ELF-1 (cell line): ENCODE measurements at regions not wholly inside any gene's neighbourhood (a gene's known extent, or its start where the extent isn't known, plus 50 kb on each side); places are given as distances from the start of the nearest gene placed in this dataset.
"Not testable (repeated sequence)": the region's sequence is repeated elsewhere in the genome, so short reads cannot be mapped to it uniquely, and the experiment has no call there.

Experiments used
- DNase-seq: peaks from one replicate; pipeline ENCODE4 v3.0.0-alpha.2; 2016; ENCODE audit warnings: low read depth, low spot score

DNA sequence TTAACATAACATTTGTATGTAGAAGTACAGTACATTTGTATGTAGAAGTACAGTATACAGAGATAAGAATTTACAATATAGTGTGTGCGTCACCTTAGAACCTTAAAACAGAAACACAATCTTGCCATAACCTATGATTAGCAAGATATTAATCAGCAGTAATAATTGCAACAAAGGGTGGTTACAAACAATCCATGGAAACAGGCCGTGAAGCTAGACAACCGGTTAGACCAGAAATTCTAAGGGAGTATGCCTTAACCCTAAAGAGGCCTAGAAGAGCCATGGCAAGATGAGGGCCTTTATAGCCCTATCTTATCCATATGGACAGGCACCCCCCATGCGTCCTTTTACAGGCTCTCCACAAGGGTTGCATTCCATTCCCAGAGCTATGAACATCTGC is 605.9 kb downstream of the KCNT2 start:
- DNase-seq: not testable (repeated sequence)

GRCh38 chr1:196001188-196001587 is 607.1 kb downstream of the KCNT2 start:
- DNase-seq: no peak

- DNase-seq: no peak
Measured at GRCh38 chr1:195999022-195999421, 609.2 kb downstream of the KCNT2 start.

DNA sequence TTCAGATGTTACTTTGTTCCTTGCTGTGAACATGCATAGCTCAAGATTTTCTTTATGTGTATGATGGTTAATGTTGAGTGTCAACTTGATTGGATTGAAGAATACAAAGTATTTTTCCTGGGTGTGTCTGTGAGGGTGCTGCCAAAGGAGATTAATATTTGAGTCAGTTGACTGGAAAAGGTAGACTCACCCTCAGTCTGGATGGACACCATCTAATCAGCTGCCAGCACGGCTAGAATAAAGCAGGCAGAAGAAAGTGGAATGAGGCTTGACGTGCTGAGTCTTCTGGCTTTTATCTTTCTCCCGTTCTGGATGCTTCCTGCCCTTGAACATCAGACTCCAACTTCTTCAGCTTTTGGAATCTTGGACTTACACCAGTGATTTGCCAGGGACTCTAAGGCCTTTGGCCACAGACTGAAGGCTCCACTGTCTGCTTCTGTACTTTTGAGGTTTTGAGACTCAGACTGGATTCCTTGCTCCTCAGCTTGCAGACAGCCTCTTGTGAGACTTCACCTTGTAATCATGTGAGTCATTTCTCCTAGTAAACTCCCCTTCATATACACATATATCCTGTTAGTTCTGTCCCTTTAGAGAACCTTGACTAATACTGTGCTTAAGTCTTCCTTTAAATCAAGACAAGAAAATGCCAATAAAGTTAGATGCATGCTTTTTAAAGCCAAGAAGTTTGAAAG is 626.6 kb downstream of the KCNT2 start:
- DNase-seq: no peak

DNA sequence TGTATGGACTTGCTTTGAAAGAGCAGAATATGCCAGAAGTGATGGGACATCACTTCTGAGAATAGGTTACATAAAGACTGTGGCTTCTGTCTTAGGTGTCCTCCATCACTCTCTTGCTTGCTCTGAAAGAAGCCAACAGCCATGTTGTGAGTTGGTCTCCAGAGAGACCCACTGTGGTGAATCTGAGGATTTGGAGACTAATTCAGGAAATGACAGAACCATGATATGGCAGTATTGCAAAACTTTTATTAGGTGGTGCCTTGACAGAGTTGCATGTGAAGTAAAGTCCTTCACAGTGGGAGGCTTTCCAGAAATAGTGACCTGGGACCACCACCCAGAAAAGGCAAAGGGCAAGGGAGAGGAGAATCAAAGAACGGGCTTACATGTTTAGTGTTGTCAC is 628.6 kb downstream of the KCNT2 start:
- no peak for DNase-seq

GRCh38 chr1:195973311-195973904 is 634.8 kb downstream of the KCNT2 start:
- DNase-seq: no peak

DNA sequence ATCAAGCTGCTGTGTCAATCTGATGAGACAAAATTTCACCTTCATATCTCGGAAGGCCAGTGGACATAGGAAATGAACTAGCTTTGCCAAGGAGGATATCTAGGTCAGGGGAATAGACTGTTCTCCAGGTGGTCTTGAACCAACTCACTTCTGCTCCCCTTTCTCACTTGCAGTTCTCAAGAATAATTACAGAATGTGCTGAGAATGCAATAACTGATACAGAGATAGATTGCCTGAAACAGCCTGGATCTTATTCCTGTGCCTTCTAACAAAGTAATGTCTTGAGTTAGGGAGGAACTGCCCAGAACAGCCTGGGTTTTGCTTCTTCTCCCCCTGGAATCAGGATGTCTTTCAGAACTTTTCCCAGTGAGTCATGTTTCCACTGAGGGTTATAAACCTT is 636.7 kb downstream of the KCNT2 start:
- DNase-seq: no peak

DNA sequence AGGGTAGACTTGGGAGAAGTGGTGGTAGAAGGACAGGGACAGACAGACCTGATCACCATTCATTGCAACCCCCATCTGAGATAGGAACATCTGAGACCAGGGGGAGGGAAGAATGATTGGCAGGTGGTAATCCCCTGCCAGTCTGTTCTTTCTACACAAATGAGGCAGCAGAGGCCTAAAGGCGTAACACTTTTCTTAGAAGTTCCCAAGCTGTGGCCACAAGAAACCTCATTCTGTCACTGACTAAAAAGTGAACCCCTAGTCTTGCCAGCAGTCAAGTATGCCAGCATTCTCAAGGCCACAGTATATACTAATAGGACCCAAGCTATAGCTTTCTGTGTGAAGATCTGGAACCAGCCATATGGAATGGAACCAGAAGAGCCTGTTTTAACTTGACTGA is 638.0 kb downstream of the KCNT2 start:
- DNase-seq: no peak

DNA sequence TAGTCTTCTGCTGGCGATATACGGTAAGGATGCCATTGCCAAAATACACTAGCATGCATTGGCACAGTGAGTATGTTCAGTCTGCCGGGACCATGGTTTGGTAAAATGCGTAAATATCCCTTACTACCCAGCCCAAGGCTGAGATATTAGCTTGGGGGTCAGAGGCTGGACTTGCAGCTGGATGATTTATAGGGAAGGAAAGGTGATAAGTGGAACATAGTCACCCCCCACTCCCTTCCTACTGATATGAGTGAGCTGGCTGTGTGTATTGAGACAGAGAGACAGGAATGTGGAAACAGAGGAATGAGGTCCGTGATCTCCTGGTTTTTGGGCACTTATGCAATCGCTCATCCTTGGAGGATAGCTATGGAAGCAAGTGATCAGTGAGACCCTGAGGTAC is 642.8 kb downstream of the KCNT2 start:
- no peak for DNase-seq

GRCh38 chr1:195965036-195965435 is 643.2 kb downstream of the KCNT2 start:
- DNase-seq: no peak

DNA sequence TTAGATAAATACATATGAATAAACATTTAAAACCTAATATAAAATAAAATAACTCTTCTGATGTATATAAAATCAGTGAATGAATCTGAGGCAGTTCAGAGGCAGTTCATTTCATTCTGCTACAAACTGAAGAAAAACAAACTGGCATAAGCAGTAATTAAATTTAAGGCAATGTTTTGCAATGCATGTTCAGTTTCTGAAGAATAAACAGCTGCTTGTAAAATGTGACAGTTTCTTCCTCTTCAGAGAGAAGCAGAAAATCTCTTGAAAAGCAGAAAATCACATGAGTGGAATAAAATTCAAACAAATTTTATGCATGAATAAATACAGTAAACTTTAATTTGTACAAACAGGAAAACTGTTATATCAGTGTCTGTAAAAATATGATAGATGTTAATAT is 643.7 kb downstream of the KCNT2 start:
- DNase-seq: no peak

DNA sequence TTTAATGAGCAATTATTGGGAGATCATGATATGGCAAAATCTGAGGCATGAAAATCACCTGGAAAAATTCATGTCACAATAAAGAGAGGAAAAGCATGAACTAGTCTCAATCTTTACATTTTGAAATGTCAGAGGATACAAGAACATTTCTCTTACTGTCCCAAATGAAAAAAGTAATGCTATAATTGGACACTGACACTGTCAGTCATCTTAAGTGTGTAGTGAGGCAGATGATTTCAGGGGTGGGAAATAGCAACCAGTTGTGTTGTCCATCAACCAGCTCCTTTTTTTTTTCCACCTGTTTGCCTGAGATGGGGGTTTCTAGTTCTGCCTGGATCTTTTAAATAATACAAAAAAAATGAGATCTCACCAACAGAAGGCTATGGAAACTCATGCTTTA is 646.2 kb downstream of the KCNT2 start:
- no peak for DNase-seq

GRCh38 chr1:195960580-195960979 is 647.7 kb downstream of the KCNT2 start:
- no peak for DNase-seq

- no peak for DNase-seq
Measured at GRCh38 chr1:195958131-195958530, 650.1 kb downstream of the KCNT2 start.

DNA sequence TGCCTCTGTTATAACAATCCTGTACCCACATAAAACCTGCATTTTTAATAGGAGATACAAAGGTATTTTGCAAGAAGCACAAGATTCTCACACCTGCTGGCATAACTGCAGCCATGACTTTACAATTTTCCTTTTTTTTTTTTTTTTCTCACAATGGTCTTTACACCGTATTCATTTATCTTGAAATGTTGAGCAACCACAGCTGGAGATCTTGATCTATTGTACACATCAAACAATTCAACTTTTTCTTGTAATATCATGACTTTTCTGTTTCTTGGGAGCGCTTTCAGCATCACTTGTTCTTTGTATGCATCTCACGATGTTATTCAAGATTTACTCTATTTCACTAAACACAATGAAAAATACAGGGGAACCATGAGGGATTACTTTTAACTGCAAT is 651.4 kb downstream of the KCNT2 start:
- DNase-seq: no peak

DNA sequence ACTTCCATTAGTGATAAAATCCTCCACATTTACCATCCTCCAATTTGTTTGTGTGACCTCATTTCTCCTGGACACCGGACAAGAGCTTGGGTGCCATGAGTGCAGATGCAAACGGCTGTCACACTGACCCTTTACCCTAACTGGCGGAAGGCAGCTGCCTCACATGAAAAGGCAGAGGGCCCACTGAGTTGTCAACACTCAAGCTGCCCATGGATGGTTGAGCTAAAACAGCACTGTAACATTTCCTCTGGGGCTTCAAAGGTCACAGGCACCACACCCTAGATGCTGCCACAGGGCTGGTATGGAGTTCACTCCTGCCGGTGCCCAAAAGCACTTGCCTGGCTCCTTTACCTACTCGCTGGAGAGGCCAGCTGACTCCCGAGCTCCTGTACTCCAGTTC is 653.4 kb downstream of the KCNT2 start:
- no peak for DNase-seq

- no peak for DNase-seq
Measured at GRCh38 chr1:195951313-195951712, 656.9 kb downstream of the KCNT2 start.

DNA sequence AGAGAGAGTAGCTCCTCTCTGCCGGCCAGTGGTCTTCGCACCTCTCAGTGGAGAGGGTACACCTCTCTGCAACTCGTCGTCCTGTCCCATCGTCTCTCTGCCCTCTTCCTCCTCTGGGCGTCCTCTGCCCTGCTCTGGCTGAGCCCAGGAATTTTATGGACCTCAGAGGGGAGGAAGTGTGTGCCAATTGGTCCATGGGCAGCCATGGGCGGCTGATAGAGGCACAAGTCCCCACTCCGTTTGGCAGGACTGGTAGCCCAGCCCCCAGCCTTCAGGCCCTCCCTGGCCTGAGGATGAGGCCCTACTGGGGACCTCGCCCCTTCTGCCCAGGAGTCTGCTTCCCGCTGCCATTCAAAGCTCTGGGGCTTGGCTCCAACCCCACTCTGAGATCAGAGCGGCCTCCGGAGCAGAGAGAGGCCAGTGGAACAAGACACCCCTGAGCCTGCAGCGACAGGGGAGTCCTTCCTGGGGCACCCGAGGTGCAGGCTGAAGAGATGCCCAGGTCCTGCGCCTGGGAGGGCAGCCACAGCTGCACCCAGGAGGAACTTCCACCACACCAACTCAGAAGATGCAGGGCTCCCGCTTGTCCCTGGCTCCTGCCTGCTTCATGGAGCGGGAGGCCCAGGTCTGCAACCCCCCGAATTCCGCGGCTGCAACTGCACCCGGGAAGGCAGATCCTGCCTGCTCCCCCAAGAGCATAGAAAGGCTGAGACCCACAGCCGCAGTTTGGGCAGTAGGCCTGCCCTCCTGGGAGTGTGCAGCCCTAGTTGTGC is 659.9 kb downstream of the KCNT2 start:
- DNase-seq: no peak

- DNase-seq: no peak
Measured at GRCh38 chr1:195946500-195946899, 661.7 kb downstream of the KCNT2 start.

GRCh38 chr1:195941795-195942194 is 666.4 kb downstream of the KCNT2 start:
- DNase-seq: no peak

- no peak for DNase-seq
Measured at GRCh38 chr1:195941314-195941713, 666.9 kb downstream of the KCNT2 start.

GRCh38 chr1:195939844-195940243 is 668.4 kb downstream of the KCNT2 start:
- peak; percentile 33 for DNase-seq
